HG03175 (cell line): ENCODE measurements at regions not wholly inside any gene's neighbourhood (a gene's known extent, or its start where the extent isn't known, plus 50 kb on each side); places are given as distances from the start of the nearest gene placed in this dataset.

Experiments used
- ATAC-seq: cut with Tn5 transposase; IDR thresholded peaks from one replicate; pipeline ENCODE4 v1.9.1; 2021; ENCODE audit warnings: mild to moderate bottlenecking, moderate library complexity; ENCODE audit not compliant: unreplicated experiment

DNA sequence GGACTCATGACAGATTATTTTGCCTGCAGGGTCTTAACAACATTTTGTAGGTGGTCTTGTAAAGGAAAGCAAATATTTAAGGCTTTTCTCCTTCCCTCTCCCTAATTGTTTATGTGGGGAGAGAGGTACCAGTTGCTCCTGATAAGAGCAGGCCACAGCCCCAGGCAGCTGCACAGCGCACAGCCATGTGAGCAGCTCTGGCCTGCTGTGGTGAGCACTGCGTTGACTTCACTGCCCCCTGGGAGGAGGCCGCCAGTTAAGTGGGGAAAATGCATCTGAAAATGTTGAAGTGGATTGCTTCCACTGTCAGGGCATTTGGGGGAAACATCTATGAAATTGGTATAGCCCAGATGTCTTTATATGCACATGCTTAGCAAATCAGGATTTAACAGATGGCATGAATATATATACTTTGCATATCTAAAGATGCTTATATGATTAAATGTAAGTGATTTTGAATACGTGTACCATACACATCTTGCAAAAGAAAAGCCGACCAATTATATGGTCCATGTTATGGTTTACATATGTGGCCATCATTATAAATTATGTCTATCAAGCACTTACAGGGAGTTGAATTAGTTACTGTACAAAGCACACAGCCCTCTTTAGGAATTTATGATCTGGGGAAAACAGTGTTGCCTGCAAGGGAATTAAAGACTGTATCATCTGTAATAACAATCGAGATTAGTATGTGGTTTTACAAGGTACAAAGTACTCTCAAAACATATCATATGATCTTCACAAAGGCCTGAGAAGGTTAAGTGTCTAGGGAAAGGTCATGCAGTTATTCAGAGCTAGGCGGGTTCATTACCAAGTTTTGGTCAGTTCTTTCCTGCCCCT, 132.1 kb downstream of the RHOU start:
- no peak for ATAC-seq

DNA sequence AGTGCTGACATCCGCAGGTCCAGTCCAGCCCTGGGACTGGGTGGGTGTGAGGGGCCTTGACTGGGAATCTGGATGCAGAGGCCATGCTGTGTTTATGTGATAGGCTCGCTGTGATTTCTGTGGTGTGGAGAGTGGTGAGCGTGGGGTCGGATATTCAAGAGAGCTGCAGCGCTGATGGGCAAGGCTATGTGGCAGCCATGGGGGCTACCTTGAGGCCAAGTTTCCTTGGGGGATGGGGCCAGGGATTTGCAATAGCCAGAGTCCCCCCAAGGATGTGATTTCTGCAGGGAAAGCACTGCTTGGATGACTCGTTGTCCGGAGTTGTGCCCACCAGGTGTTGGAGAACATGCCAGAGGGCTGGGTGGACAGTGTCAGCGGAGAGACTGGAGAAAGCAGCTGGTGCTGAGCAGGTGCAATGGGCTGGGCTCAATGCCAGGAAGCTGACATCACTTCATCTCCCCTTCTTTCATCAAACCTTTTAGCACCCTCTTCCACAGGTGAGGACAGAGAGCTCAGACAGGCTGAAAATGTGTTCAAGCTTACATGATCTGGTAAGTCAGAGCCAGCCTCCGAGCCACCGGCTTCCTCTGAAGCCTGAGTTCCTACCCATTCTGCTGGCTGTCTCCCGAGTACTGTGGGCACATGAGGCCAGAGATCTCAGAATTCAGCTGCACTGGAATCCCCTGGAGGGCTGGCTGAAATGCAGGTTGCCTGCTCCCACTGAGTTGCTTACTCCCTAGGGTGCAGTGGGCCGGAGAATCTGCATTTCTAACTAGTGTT, 132.9 kb downstream of the RHOU start:
- ATAC-seq, result no peak

DNA sequence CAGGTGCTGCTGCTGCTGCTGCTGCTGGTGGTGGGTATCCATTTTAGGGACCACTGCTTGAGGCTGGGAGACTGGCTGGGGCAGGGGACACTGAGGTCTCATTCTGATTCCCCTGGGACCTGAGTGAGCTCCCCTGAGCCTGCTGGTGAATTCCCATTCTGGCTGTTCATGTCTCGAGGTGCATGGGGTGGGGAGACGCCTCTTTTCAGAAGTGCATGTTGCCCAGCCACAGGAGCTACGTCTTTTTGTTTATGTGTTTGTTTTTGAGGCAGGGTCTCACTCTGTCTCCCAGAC, 133.4 kb downstream of the RHOU start:
- ATAC-seq, result no peak

DNA sequence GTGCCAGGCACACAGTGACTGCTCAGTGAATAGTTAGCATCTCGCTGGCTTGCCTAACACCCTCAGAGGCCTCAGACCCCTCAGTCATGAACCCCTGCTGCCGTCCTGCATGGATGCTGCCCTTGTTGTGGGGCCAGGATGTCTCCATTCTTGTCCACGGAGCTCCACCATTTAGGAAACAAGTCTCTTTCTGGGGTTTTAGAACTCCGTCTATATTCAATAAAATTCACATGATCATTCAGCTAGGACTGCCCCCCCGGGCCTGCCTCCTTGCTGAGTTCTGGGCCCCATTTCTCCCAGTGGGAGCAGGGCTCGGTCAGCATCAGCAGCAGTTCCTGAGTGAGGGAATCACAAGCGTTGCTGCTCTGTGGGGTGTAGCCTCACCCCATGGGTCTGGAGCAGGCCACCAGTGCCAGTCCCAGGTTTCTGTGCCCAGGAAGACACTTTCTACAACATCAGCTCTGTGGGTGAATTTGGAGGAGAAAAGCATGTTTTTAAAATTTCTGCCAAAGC, 134.1 kb downstream of the RHOU start:
- no peak for ATAC-seq

DNA sequence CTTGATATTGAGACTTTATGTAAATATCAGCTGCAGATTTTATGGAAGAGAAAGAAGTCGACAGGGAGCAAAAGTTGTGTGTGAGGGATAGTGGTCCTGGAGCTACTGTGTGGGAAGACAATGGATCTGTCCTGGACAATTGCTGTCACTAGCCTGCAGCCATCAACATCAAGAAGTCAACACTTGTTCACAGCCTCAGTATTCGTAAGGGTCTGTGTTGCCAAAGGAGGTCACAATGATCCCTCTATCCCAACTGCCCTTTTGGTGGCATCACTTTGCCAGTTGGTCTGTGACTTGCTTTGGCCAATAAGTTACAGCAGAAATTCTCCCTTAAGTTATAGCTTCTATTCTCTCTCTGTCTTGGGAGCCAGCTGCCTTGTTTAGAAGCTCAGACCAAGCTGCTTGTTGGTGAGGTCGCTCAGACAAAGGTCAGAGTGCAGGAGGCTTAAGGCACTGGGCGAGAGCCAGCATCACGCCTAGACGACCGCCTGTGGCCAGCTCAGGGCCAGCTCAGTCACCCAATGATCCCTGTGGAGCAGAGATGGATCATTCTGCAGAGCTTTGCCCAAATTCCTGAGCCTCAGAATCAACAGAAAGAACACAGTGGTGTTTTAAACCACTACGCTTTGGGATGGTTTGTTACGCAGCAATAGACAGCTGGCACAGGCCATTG, 134.9 kb downstream of the RHOU start:
- ATAC-seq, result no peak

DNA sequence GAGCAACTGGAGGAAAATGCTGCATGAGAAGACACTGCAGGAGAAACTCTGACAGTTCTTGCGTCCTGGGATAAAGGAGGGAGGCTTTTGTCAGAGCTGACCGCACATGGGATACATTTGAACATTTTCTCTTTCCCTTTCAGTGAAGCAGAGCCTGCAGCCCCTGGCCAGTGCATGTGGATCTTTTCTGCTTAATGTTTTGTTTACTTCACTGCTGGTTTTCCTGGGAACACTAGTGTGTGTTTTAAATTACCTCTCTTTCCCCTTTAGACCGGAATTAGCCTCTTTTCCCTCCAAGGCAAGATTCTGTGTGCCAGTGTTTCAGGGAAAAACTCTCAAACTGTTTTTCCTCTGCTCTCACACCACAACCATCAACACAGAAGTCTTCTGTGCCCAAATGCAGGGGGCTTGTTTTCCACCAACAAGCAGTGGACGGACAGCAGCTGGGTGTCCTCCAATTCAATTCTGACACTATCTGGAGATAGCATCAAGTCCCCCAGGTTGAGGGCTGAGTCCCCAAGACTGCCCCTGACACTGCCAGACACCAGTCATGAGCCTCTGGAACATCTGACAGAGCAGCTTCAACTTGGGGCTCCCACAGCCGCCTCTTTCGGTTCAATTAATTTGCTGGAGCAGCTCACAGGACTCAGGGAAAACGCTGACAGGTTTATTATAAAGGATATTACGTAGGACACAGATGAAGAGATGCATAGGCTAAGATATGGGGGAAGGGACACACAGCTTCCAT, 136.2 kb downstream of the RHOU start:
- no peak for ATAC-seq

DNA sequence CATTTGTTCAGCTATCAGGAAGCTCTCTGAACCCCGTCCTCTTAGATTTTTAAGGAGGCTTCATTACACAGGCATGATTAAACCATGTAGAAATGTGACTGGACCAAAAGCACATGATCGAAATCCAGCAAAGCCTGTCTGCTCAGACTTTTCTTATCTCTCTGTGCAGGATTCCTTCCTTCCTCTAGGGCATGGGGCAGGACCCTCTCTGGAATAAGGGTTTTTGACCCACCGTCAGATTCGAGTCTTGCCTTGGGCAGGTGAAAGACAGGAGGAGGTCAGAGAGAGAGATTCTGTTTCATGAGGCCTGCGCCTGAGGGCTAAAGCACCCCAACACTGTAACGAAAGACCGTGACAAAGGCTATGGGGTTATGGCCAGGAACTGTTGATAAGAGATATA, 136.8 kb downstream of the RHOU start:
- ATAC-seq, result no peak

DNA sequence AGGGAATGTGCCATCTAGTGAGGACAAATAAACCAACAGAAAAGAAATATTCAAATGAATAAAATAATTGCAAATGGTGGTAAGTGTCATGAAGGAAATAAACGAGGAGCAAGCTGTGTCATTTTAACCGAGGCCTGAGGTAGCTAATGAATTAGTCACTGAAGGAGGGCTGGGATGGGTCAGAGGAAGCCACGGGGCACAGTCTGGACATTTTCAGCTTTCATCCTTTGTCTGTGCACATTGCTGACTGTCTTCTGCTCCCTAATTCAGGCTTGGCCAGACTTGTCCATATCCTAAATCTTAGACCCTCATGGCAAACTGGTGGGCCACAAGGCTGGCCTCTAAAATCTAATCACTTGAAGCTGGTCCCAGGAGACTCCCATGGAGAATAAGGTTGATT, 138.4 kb downstream of the RHOU start:
- no peak for ATAC-seq

DNA sequence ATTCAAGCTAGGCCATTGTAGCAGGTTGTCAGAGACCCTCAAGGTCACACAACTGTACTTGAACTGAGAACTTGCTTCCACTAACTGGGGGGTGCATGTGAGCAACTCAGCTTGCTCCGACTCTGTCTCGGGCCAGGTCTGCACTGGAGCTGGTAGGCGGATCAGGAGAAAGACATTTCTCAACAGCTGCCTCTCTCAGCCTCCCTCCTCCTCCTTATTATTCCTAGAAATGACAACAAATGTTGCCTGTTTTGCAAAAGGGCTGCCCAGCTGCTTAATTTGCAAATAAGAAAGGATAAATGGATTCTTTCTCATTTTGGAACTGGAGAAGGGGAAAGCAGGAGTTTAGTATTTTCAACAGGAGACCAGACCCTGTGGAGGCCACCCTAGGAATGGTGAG, 140.5 kb downstream of the RHOU start:
- ATAC-seq, result no peak

DNA sequence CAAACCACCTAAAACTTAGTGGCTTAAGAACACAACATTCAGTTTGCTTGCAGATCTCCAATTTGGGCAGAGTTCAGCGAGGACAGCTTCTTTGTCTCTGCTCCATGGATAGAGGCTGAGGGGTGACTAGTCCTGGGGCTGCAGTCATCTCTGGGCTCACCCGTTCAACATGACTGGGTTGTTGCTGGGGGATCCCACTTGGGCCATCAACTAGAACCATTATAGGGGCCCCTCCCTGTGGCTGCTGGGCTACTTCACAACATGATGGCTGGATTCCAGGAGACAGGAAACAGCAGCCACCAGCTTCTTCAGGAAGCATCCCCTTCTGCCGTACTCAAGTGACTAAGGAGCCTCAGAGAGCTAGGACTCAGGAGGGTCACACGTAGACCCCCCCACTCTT, 140.9 kb downstream of the RHOU start:
- no peak for ATAC-seq

DNA sequence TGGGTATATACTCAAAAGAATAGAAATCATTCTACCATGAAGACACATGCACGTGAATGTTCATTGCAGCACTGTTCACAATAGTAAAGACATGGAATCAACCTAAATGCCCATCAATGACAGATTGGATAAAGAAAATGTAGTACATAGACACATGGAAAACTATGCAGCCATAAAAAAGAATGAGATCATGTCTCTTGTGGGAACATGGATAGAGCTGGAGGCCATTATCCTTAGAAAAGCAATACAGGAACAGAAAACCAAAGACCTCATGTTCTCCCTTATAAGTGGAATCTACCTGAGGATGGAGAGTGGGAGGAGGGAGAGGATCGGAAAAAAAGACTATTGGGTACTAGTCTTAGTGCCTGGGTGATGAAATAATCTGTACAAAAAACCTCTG, 143.9 kb downstream of the RHOU start:
- no peak for ATAC-seq

DNA sequence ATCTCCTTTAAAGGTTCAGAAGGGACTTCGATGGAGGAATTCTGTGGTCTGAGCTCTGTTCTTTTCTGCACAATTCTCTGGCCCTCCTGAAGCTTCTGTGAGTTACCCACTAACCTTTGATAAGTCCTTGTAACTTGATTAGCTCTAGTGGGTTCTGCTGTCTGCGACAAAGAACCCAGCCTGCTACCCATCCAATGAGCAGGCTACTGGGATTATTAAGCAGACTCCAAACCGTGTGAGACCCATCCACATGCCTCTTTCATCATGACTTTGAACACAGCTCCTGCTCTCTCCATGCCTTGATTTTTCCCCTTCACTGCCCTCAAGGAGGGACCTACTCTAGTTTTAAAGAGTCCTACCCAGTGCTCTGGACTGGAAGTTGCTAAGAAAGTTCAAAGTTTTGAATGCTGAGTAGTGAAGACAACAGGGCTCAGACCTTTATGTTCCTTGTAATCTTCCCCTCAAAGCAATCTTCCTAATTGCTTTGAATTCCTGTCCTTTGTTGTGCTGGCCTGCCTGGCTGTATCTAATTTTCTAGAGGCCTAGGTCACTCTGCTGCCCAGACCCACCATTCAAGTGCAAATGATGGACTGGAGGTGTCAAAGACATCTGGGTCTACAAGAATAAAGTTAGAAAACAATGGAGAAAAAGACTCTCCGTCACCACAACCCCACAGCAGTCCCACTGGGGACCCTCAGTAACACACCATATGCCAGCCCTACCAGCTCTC, 146.9 kb downstream of the RHOU start:
- no peak for ATAC-seq

DNA sequence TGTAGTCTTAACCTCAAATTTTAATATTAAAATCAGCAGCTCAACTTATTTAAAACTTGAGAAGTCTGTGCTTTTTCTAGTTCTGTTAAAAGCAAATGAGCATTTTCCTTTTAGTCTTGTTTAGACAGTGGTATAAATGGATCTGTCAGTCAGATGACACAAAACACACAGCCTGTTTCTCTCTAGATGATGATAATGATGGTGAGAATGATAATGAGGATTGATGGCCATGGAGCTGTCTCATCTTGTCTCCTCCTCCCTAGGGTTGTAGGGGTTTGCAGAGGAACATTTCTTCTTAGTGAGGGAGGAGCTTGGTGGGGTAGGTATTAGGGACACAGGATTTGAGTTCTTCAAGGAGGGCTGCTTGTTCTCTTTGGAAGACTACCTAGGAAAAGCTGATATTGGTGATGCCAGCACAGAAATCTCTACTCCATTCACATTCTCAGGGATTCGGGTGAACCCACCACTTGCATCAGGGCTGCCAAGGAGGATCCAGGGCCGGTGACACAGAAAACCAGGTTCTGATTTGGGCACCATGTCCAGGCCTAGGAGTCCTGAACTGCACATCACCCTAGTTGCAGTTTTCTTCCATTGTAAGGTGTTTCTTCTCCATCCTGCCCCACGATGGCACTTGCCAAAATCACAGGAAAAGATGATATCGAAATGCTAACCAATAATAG, 147.6 kb downstream of the RHOU start:
- no peak for ATAC-seq

DNA sequence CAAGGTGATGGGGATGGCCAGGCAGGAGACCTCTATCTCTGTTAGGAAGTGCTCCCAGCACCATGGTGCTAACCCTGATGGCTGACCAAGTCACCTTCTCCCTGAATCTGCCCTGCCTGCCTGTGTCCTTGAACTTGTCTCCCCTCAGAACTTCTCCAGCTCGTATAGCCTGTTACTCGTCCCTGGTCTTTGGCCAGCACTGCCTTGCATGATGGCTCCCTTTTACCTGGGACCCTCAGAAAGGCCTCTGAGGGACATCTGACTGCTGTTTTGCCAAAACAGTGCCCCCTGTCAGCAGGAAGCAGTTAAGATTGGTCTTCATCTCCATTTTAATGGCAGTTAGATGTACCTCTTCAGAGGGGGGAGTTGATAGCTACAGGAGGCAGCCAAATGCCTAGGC, 148.3 kb downstream of the RHOU start:
- no peak for ATAC-seq

DNA sequence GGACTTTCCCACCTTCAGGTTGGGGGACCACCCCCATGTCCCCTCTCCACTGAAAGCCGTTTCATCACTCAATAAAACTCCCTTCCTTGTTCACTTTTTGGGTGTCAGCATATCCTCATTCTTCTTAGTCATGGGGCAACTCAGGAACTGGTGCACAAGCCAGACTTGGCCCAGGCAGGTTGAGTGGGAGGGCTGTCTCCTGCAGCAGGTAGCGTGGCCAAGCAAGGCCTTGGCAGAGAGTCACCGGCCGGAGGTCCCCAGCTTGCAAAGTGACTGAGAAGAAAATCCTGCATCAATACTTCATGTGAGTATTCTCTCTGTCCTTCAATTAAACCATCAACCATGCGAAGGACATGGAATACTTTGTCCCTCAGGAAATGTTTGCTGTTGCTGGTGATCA, 148.9 kb downstream of the RHOU start:
- ATAC-seq, result no peak

DNA sequence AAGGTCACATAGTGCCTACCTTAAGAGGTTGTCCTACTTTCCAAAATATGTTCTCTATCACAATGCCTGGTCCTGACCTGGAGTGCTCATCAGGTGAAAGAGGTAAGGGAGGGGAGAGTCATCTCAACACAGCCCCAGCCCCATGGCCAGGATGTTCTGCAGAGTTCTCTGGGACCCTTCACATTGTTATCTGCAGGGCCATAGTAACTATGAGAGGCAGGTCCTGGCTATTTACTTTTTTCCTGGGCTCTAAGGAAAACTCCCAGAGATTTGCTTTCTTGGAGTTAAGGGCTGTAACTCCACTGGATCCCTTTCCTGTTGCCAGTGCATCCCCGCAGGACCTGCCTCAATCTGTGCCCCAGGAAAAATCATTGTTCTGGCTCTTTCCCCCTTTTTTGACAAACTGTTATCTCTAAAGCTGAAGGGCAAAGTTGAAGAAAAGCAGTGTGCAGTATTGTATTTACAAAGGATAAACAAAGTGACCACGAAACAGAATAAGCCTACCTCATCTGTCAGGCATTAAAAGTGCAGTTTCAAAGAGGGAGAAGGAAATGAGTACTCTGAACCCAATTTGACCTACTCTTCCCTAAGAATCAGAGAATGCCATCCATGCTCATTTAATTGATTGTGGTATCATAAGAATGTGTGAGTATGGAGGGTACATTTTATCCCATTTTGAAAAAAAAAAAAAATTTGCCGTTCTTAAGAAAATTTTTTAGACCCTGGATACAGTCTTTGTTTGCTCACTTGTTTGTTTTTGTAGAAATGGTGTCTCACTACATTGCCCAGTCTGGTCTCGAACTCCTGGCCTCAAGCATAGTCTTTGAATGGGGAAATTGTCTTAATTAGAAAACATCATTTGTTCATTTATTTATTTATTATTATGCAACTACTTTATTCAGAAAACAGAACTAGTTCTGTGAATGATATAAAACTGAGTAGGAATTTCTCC, 149.6 kb downstream of the RHOU start:
- no peak for ATAC-seq

DNA sequence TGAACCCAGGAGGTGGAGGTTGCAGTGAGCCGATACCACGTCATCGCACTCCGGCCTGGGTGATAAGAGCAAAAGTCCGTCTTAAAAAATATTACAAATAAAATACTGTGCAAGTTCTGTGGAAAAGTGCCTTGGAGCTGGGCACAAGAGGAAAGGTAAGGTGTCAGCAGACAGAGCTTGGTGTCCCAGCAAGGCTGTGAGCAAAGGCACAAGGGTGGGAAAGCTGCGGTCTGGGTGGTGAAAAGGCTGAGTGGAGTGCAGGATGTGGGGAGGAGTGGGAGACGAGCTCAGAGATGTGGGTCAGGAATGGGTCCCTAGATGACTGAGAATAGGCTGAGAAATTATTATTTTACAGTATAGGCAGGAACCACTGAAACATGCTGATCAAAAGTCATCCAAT, 150.6 kb downstream of the RHOU start:
- no peak for ATAC-seq

DNA sequence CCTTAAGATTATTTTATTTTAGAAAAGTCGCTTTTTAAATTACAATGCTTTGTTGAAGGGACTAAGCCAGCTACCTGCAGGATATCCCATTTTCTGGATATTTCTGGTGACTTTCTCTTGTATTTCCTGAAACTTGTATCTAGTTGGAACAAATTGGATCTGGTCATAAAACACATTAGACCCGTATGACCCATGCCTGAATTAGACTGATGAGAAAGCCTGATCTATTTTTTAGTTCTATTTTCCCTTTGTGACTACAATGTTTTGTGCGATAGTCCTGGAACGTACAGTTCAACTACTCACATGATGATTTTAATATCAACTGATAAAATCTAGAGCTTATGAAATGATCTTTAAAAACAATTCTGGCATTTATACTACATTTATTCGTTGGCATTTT, 151.8 kb downstream of the RHOU start:
- ATAC-seq, result no peak

DNA sequence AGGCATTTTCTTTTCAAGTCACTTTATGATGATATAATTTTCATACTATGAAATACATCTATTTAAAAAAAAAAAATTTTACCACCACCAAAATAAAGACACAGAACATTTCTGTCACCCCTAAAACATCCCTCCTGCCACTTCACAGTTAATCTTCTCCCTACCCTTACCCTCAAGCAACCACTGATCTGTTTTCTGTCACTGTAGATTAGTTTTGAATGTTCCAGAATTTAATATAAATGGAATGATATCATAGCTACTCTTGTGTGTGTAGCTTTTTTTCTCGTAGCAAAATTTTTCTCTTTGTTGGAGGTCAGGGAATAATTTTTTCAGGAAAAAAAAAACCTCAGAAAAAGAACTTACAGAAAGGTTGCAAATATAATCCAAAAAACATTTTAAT, 152.7 kb downstream of the RHOU start:
- no peak for ATAC-seq
